ENCODE measurements at regions not wholly inside any gene's neighbourhood (a gene's known extent, or its start where the extent isn't known, plus 50 kb on each side); places are given as distances from the start of the nearest gene placed in this dataset.

GRCh38 chr16:64468515-64469090, 653.3 kb downstream of the CDH11 start (continued):
- TF ChIP-seq EZH2 (IDR thresholded peaks at IDR 0.05; ENCODE audit: borderline replicate concordance, control insufficient read depth, low read depth, low read length) (no peak), SRF (IDR thresholded peaks at IDR 0.05; ENCODE audit: low read depth in 2 of 2, low read length in 2 of 2) (no peak)

- Histone ChIP-seq H3K4me1 (ENCODE audit: control insufficient read depth, insufficient read depth, low read length) (no peaks in the 10 kb centered on the region), H3K36me3 (ENCODE audit: control insufficient read depth in 2 of 2, insufficient read depth in 2 of 2, low read length in 1 of 2) (no peaks in the 10 kb centered on the region), H3K79me2 (ENCODE audit: control insufficient read depth, insufficient read depth, low read length) (no peaks in the 10 kb centered on the region), H3K4me3 (no peak overlapping the region), H3K4me2 (ENCODE audit: control insufficient read depth, insufficient read depth) (no peak overlapping the region), H4K20me1 (ENCODE audit: control insufficient read depth, insufficient read depth) (no peaks in the 10 kb centered on the region), H3K27ac (ENCODE audit: control insufficient read depth, insufficient read depth) (no peak overlapping the region), H3K27me3 (replicated peaks in 1 of 2; ENCODE audit: control insufficient read depth in 2 of 2, insufficient read depth in 2 of 2, low read length in 1 of 2) (no peaks in the 10 kb centered on the region), H3K9me3 (replicated peaks; ENCODE audit: control insufficient read depth, insufficient read depth, low read length) (no peaks in the 10 kb centered on the region), H2AFZ (ENCODE audit: control insufficient read depth, low read depth, low read length) (no peak overlapping the region), H3K9ac (ENCODE audit: control insufficient read depth, insufficient read depth, low read length) (no peak overlapping the region)
- FAIRE-seq (no peak), DNase-seq (ENCODE audit: low read depth, low spot score) (no peak), ATAC-seq (no peak)
- in situ Hi-C loops (cut with MboI) (no loop called here), intact Hi-C loops (cut with micrococcal nuclease; ENCODE audit: unreplicated experiment) (no loop called here)
- ChIA-PET POLR2A (interaction anchor here (0.6 kb wide), 1 partner anchor 14 kb away, joined by 4 read pairs; no protein-coding TSS in a partner anchor), RAD21 (ENCODE audit: unreplicated experiment) (no interaction called here), CTCF (interaction anchor here (0.8 kb wide), 1 partner anchor 658 kb away, joined by 3 read pairs; no protein-coding TSS in a partner anchor), SMC1A (ENCODE audit: uncharacterized antibody, unreplicated experiment) (no interaction called here)
- no peak for TF ChIP-seq RELB (IDR thresholded peaks at IDR 0.05; ENCODE audit: low read depth)
- TF ChIP-seq SIN3A (IDR thresholded peaks at IDR 0.05; ENCODE audit: low read depth, low read length) = no peak
- no peak for TF ChIP-seq PAX8 (IDR thresholded peaks at IDR 0.05)
- TF ChIP-seq RAD21 (IDR thresholded peaks at IDR 0.05; ENCODE audit: insufficient read depth, low read depth, low read length) = no peak
- no peak for TF ChIP-seq HDAC6 (IDR thresholded peaks at IDR 0.05; ENCODE audit: unreplicated experiment)
- TF ChIP-seq RB1 (IDR thresholded peaks at IDR 0.05; ENCODE audit: borderline replicate concordance) = no peak
- TF ChIP-seq TBL1XR1 (IDR thresholded peaks at IDR 0.05; ENCODE audit: low read depth, low read length) = no peak
- BruUV-seq (replicated peaks) = no TSS peak
- WGBS (ENCODE audit: insufficient coverage, insufficient replicate concordance, low lambda C conversion rate, missing lambda C conversion rate) = 0% methylated on average over 1 of the region's 1 CpG
Observed at GRCh38 chr16:64459821-64460220, 662.0 kb downstream of the CDH11 start.
